ENCODE measurements at regions not wholly inside any gene's neighbourhood (a gene's known extent, or its start where the extent isn't known, plus 50 kb on each side); places are given as distances from the start of the nearest gene placed in this dataset.

DNA sequence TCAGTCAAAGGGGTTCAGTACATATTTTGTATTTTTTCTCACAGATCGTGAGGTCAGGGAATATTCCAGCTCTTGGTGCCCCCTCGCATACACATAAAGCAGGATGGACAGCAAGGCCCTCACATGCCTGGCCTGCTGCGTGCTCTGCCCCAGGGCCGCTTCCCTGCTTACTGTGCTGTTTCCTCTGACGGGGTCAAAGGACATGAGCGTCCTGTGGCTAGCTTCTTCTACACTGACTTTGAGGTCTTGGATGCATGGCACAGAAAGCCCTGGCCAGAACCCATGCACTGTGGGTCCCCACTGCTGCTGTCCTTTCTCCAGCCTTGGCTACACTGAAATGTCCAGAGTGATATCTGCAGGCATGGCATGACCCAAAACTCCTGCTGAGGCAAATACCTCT, 92.5 kb upstream of the GGTLC1 start:
- peaks cover 2% of the 10 kb centered on the region for H3K4me1 Mint-ChIP-seq (ENCODE audit: low read depth)
- H3K4me3 Mint-ChIP-seq, result no peak overlapping the region
- no peaks in the 10 kb centered on the region for H3K9me3 Mint-ChIP-seq
- peaks cover 6% of the 10 kb centered on the region for H3K27me3 Mint-ChIP-seq (ENCODE audit: low read depth)
- H3K27ac Mint-ChIP-seq, result no peak overlapping the region
- no peaks in the 10 kb centered on the region for H3K36me3 Mint-ChIP-seq (ENCODE audit: low read depth)

DNA sequence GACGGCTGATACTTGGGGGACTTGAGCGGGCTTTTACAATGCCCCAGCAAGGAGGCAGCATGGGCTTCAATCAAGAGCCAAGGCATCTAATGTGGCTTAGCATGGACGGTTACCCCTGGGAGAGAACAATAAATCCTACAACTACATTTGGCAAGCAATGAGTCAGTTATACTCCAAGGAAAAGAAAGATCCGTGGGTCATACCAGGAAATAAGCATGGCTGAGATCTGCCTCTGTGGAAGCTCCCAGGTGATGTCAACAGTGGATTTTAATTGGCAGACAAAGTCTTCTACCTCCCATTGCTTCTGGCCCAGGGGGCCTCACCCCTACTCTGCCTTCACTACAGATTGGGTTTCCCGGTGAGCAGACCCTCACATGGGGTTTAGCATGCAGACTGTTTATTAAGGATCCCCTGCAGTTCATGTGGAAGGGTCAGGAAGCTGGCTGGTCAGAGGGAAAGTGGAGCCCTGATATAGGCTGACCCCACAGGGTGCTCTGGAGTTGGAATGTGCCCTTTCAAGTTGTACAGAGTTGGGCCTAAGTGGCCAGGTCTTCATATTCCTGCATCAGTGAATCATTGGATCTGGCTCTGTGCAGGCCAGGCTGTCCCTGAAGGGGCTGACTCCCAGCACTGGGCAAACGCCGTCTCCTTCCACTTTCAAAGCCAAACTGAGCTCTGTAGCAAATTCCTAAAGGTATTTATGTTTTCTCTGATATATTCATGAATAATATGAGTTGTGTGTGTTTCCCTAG, 91.3 kb upstream of the GGTLC1 start:
- H3K4me1 Mint-ChIP-seq (ENCODE audit: low read depth), result peaks cover 2% of the 10 kb centered on the region
- peaks cover 6% of the 10 kb centered on the region for H3K27me3 Mint-ChIP-seq (ENCODE audit: low read depth)
- H3K27ac Mint-ChIP-seq, result no peak overlapping the region
- no peak overlapping the region for H3K4me3 Mint-ChIP-seq
- no peaks in the 10 kb centered on the region for H3K36me3 Mint-ChIP-seq (ENCODE audit: low read depth)
- no peaks in the 10 kb centered on the region for H3K9me3 Mint-ChIP-seq

DNA sequence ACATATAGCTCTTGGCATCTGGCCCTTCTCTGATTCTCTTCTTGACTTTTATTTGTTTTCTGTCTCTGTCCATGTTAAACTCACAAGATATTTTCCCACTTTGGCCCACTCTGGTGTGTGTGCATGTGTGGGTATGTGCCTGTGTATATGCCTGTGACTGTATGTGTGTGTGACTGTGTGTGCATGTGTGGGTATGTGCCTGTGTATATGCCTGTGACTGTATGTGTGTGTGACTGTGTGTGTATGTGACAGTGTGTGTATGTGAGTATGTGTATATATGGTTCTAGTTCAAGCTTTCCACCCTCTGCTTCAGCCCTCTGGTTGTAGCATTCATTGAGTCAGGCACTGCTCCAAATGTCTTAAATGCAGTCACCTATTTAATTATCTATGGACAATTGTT, 88.6 kb upstream of the GGTLC1 start:
- H3K27ac Mint-ChIP-seq, result no peak overlapping the region
- peaks cover 2% of the 10 kb centered on the region for H3K9me3 Mint-ChIP-seq
- H3K4me1 Mint-ChIP-seq (ENCODE audit: low read depth), result peaks cover 2% of the 10 kb centered on the region
- no peaks in the 10 kb centered on the region for H3K27me3 Mint-ChIP-seq (ENCODE audit: low read depth)
- H3K4me3 Mint-ChIP-seq, result no peak overlapping the region
- no peaks in the 10 kb centered on the region for H3K36me3 Mint-ChIP-seq (ENCODE audit: low read depth)

DNA sequence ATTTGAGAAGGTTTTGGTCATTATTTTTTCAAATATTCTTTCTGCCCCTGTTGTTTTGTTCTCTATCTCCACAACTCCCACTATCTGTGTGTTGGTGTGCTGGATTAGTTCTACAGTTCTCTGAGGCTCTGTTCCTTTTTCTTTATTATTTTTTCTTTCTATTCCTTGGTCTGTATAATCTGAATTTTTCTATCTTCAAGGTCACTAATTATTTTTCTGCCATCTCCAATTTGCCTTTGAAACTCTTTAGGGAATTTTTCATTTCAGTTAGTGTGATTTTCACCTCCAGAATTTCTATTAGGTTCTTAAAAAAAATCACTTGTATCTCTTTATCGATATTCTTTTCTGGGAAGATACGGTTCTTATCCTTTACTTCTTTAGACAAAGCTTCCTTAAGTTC, 82.1 kb upstream of the GGTLC1 start:
- no peak overlapping the region for H3K4me3 Mint-ChIP-seq
- peaks cover 11% of the 10 kb centered on the region for H3K36me3 Mint-ChIP-seq (ENCODE audit: low read depth)
- peaks cover 22% of the 10 kb centered on the region for H3K9me3 Mint-ChIP-seq
- H3K27me3 Mint-ChIP-seq (ENCODE audit: low read depth), result peaks cover 5% of the 10 kb centered on the region
- H3K4me1 Mint-ChIP-seq (ENCODE audit: low read depth), result peaks cover 9% of the 10 kb centered on the region
- H3K27ac Mint-ChIP-seq, result no peak overlapping the region

DNA sequence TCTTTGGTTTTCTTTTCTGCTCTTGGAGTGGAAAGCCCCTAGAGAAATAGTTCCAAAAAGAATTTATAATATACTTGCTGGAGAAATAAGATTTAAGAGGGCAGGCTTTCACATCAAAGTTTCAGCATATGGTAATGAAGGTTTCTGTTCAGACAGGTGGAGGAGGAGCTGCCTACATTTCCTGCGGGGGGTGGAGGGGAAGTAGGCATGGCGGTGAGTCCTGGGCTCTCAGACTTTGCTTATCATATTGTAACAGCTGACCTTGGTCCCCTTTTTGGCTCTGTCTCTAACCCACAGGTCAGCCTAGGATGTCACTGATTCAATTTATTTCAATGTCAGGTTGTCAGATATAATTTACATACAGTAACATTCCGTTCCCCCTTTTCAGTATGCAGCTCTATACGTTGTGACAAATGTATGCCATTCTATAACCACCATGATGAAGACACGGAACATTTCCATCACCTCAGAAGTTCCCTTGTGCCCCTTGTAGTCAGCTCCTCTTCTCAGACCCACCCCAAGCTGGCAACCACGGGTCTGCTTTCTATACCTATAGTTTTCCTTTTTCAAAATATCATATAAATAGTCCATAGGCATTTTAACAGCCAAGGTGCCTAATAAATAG, 77.6 kb upstream of the GGTLC1 start:
- H3K9me3 Mint-ChIP-seq, result peaks cover 11% of the 10 kb centered on the region
- peaks cover 10% of the 10 kb centered on the region for H3K36me3 Mint-ChIP-seq (ENCODE audit: low read depth)
- H3K27ac Mint-ChIP-seq, result no peak overlapping the region
- H3K4me3 Mint-ChIP-seq, result peak overlapping the region; percentile 52
- H3K4me1 Mint-ChIP-seq (ENCODE audit: low read depth), result peaks cover 11% of the 10 kb centered on the region
- peaks cover 5% of the 10 kb centered on the region for H3K27me3 Mint-ChIP-seq (ENCODE audit: low read depth)

DNA sequence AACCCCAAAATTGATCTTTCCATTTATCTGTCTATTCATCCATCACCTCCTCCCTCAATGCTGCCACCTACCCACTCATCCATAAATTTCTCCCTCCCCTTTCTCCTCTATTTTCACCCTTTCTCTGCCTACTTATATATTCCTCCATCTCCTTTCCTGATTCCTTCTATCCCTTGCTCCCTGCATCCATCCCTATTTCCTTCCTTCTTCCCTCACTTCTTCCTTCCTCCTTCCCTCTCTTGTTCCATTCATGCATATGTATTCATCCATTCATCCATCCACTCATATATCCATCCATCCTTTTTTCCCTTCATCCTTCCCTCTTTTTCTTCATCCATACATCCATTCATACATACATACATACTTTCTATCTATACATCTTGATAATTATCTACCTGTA, 76.3 kb upstream of the GGTLC1 start:
- no peaks in the 10 kb centered on the region for H3K27me3 Mint-ChIP-seq (ENCODE audit: low read depth)
- H3K4me1 Mint-ChIP-seq (ENCODE audit: low read depth), result peaks cover 11% of the 10 kb centered on the region
- no peaks in the 10 kb centered on the region for H3K9me3 Mint-ChIP-seq
- peaks cover 2% of the 10 kb centered on the region for H3K36me3 Mint-ChIP-seq (ENCODE audit: low read depth)
- no peak overlapping the region for H3K27ac Mint-ChIP-seq
- H3K4me3 Mint-ChIP-seq, result no peak overlapping the region

DNA sequence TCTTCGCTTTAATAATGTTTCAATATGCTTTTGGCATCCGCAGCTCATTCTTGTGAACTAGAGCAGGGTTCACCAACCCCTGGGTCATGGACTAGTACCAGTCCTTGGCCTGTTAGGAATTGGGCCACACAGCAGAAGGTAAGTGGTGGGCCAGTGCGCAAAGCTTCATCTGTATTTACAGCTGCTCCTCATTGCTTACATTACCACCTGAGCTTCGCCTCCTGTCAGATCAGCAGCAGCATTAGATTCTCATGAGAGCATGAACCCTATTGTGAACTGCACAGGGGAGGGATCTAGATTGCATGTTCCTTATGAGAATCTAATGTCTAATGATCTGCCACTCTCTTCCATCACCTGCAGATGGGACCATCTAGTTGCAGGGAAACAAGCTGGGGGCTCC, 75.5 kb upstream of the GGTLC1 start:
- Mint-ChIP-seq H3K36me3 (ENCODE audit: low read depth) (peaks cover 2% of the 10 kb centered on the region), H3K4me1 (ENCODE audit: low read depth) (peaks cover 11% of the 10 kb centered on the region), H3K27me3 (ENCODE audit: low read depth) (no peaks in the 10 kb centered on the region), H3K4me3 (no peak overlapping the region), H3K27ac (no peak overlapping the region), H3K9me3 (no peaks in the 10 kb centered on the region)

DNA sequence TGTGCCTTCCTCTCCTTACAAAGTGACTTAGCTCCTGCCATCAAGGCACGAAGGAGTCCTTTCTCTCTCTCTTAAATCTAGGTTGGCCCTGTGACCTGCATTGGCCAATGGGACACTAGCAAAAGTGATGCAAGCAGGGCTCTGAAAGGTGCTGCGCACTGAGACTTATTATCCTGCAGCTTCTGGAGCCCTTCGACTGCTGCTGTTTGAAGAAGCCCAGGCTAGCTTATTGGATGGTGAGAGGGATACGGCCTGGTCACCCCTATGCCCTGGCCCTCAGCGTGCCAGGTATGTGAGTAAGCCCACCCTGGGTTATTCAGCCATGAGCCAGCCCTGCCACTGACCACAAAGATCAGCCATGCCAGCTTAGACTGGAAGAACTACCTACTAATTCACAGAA, 74.5 kb upstream of the GGTLC1 start:
- H3K4me3 Mint-ChIP-seq, result no peak overlapping the region
- peaks cover 11% of the 10 kb centered on the region for H3K4me1 Mint-ChIP-seq (ENCODE audit: low read depth)
- H3K9me3 Mint-ChIP-seq, result no peaks in the 10 kb centered on the region
- no peaks in the 10 kb centered on the region for H3K27me3 Mint-ChIP-seq (ENCODE audit: low read depth)
- no peak overlapping the region for H3K27ac Mint-ChIP-seq
- peaks cover 2% of the 10 kb centered on the region for H3K36me3 Mint-ChIP-seq (ENCODE audit: low read depth)

DNA sequence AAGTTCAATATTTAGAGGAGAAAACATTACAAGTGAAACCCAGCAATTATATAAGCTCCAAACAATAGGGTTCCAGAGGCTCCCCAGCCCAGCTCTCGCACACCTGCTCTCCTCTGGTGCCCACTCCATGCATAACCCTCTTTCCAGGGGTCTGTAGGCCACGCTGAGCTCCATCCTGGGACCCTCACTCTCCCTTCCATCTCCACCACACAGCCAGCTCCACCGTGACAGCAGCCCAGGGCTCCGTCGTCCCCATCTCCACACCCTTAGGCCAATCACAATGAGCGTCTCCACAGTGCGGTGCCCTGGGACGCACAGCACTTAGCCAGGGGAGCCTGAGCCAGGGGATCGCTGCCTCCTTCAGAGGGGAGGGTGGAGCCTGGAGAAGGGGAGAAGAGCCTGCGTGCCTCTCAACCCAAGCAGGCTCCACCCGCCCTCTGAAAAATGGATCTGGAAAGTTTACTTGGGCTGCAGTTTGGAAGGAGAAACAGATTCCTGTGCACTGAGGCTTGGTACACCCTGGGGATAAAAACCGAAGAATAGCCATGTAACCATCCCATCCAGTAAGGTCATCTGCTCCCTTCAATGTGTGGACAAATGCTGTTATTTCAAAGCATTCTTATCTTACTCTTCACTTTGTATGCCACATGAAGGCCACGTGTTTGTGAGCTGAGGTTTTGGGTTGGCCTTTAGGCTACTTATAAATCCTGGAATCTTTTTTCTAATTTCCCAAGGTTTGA, 72.4 kb upstream of the GGTLC1 start:
- Mint-ChIP-seq H3K9me3 (no peaks in the 10 kb centered on the region), H3K4me3 (no peak overlapping the region), H3K4me1 (ENCODE audit: low read depth) (peaks cover 6% of the 10 kb centered on the region), H3K27me3 (ENCODE audit: low read depth) (no peaks in the 10 kb centered on the region), H3K36me3 (ENCODE audit: low read depth) (no peaks in the 10 kb centered on the region), H3K27ac (no peak overlapping the region)

DNA sequence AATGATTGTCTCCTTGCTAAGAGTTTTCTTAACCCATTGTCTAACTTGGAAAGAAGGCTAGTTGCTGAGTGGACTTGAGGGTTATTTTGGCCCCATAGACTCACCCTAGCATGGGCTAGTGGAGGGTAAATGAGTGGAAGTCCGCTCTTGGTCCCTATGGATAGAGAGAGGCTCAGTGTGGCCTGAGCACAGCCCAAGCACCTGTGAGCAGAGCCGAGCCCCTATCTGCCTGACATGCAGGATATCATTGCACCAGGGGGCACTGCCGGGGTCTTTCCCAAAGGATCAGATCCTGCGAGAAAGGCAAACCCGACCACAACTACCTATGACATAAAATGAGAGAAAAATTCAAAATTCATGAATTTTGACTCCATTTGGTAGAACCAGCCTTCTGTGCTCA, 70.6 kb upstream of the GGTLC1 start:
- no peaks in the 10 kb centered on the region for H3K4me1 Mint-ChIP-seq (ENCODE audit: low read depth)
- no peak overlapping the region for H3K27ac Mint-ChIP-seq
- no peaks in the 10 kb centered on the region for H3K27me3 Mint-ChIP-seq (ENCODE audit: low read depth)
- H3K9me3 Mint-ChIP-seq, result no peaks in the 10 kb centered on the region
- no peak overlapping the region for H3K4me3 Mint-ChIP-seq
- H3K36me3 Mint-ChIP-seq (ENCODE audit: low read depth), result no peaks in the 10 kb centered on the region

DNA sequence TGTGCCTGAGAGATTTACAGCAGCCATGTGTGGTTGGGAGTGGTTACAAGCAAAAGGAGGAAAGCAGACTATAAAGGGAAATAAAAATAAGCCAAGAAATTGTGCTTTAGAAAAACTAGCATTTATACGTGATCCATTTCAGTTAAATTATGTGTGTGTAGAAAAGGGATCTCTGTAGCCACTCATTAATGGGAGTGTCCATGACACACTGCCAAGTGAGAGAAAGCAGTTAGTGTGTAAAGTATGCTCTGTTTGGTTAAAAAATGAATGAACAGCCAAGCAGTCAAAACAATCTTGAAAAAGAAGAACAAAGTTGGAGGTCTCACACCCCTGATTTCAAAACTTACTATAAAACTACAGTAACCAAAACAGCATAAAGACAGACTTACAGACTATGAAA, 67.9 kb upstream of the GGTLC1 start:
- no peak overlapping the region for H3K27ac Mint-ChIP-seq
- H3K4me1 Mint-ChIP-seq (ENCODE audit: low read depth), result peaks cover 4% of the 10 kb centered on the region

DNA sequence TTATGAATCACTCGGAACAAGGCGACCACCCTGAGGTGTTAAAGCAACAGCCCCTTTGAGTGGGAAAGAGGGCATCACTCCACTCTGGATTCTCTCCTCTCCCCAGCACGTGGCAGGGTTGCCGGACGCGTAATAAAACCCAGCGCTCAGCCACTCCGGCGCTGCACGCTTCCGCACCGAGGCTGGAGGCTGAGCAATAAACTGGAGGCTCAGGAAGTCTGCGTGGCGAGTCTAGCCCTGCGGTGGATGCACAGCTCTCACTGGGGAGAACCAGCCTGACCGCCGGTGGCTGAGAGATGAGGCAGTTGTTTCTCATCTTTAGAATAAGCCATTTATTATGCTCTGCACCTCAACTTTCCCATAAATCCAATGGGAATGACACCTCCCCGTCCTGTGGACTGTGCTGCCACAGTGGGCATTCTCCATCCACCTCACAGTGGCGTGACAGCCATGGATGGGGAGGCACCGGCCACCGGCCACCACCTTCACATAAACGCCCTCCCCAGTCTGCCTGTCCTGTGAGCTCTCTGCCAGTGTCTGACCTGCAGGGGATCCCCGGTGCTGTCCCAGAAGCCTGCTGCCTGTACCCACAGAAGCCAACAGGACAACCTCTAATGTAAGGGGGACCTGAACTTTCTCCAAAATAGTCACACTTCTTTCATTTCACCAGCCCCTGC, 64.2 kb upstream of the GGTLC1 start:
- peaks cover 2% of the 10 kb centered on the region for H3K36me3 Mint-ChIP-seq (ENCODE audit: low read depth)
- no peaks in the 10 kb centered on the region for H3K27me3 Mint-ChIP-seq (ENCODE audit: low read depth)
- no peaks in the 10 kb centered on the region for H3K9me3 Mint-ChIP-seq
- no peak overlapping the region for H3K27ac Mint-ChIP-seq
- peaks cover 29% of the 10 kb centered on the region for H3K4me1 Mint-ChIP-seq (ENCODE audit: low read depth)
- H3K4me3 Mint-ChIP-seq, result no peak overlapping the region

More for the DNA sequence above, 67.9 kb upstream of the GGTLC1 start:
- Mint-ChIP-seq H3K4me3 (no peak overlapping the region), H3K9me3 (no peaks in the 10 kb centered on the region), H3K36me3 (ENCODE audit: low read depth) (no peaks in the 10 kb centered on the region), H3K27me3 (ENCODE audit: low read depth) (no peaks in the 10 kb centered on the region)

DNA sequence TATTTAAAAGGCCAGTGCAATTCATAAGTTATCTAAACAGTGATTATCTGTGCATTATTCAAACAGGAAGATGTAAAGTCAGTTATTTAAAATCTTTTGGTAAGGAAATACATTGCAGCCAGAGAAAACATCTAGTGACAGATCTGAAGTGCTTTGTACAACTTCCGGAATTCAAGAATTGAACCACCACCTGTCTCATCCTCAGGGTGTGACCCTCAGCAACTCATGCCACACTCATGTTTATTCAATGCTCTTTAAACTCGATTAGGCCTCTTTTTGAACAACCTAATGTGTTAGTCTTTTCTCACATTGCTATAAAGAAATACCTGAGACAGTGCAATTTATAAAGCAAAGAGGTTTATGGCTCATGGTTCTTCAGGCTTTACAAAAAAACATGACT, 62.6 kb upstream of the GGTLC1 start:
- Mint-ChIP-seq H3K4me1 (ENCODE audit: low read depth) (peaks cover 36% of the 10 kb centered on the region), H3K9me3 (no peaks in the 10 kb centered on the region), H3K36me3 (ENCODE audit: low read depth) (peaks cover 2% of the 10 kb centered on the region), H3K27ac (peak overlapping the region; percentile 55), H3K4me3 (no peak overlapping the region), H3K27me3 (ENCODE audit: low read depth) (no peaks in the 10 kb centered on the region)

DNA sequence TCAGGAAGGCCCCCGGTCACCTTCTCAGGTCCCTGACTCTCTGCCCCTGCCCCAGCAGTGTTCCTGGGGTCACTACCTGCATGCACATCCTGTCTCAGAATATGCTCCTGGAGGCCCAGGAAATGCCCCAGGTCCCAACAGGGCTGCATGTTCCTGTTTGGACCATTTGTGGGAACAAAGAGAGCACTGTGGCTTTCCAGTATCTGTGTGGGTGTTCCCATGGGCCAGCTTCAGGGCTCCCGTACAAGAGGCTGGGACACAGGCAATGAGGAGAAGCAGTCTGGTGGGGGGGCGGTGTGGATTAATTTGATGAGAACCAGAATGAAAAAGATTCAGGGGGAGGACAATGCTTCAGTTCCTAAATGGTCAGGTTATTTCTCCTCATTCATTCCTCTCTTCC, 61.5 kb upstream of the GGTLC1 start:
- Mint-ChIP-seq H3K27ac (peak overlapping the region; percentile 24), H3K36me3 (ENCODE audit: low read depth) (peaks cover 2% of the 10 kb centered on the region), H3K4me1 (ENCODE audit: low read depth) (peaks cover 46% of the 10 kb centered on the region), H3K4me3 (no peak overlapping the region), H3K27me3 (ENCODE audit: low read depth) (no peaks in the 10 kb centered on the region), H3K9me3 (no peaks in the 10 kb centered on the region)
